Retinal pigment epithelial cell (primary cell): ENCODE measurements at regions not wholly inside any gene's neighbourhood (a gene's known extent, or its start where the extent isn't known, plus 50 kb on each side); places are given as distances from the start of the nearest gene placed in this dataset.

Experiments used
- DNase-seq: peaks from one replicate; pipeline ENCODE4 v3.0.0-alpha.2; 2010; ENCODE audit warnings: low read depth
- H3K4me3 ChIP-seq: 2 replicates; pipeline ENCODE4 v1.5.1; 2011; ENCODE audit warnings: mild to moderate bottlenecking, low read length, control low read depth, moderate library complexity
- TF ChIP-seq, protein P1 (sequence below): conservative IDR thresholded peaks from 2 replicates; pipeline ENCODE4 v1.5.1; 2011; ENCODE audit warnings: low read depth, low read length, control low read depth, inconsistent platforms

DNA sequence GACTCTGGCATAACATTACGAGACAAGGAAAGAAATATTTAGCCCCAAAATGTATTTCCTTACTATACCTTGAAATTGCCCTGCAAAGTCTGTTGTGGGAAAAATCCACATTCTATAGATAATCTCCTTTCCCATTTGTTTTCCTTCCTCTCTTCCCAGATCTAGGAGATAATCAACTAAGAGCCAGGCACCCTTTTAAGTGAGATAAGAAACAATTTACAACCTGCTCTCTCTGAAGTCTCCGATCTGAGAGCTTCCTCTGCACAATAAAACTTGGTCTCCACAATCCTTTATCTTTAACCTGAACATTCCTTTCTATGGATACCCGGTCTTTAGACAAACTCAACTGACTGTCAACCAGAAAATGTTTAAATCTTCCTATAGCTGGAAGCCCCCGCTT lies 1160.7 kb upstream of the NRXN1 start:
- DNase-seq: no peak
- H3K4me3 ChIP-seq: no peak overlapping the region
- TF ChIP-seq, protein P1, sequence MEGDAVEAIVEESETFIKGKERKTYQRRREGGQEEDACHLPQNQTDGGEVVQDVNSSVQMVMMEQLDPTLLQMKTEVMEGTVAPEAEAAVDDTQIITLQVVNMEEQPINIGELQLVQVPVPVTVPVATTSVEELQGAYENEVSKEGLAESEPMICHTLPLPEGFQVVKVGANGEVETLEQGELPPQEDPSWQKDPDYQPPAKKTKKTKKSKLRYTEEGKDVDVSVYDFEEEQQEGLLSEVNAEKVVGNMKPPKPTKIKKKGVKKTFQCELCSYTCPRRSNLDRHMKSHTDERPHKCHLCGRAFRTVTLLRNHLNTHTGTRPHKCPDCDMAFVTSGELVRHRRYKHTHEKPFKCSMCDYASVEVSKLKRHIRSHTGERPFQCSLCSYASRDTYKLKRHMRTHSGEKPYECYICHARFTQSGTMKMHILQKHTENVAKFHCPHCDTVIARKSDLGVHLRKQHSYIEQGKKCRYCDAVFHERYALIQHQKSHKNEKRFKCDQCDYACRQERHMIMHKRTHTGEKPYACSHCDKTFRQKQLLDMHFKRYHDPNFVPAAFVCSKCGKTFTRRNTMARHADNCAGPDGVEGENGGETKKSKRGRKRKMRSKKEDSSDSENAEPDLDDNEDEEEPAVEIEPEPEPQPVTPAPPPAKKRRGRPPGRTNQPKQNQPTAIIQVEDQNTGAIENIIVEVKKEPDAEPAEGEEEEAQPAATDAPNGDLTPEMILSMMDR: no peak

DNA sequence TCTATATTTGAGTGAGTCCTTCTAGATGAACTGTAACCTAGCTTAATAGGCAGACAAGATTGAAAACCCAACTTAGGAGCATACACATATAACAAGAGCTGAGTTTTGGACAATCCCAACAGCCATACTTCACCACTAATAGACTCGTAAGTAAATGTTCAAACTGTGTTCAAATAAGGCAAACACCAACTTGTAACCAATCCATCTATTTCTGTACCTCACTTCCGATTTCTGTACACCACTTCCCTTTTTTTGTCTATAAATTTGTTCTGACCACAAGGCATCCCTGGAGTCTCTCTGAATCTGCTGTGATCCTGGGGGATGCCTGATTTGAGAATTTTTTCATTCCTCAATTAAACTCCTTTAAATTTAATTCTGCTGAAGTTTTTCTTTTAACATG lies 1149.1 kb upstream of the NRXN1 start:
- no peak for DNase-seq
- TF ChIP-seq, protein P1: no peak
- no peak overlapping the region for H3K4me3 ChIP-seq

DNA sequence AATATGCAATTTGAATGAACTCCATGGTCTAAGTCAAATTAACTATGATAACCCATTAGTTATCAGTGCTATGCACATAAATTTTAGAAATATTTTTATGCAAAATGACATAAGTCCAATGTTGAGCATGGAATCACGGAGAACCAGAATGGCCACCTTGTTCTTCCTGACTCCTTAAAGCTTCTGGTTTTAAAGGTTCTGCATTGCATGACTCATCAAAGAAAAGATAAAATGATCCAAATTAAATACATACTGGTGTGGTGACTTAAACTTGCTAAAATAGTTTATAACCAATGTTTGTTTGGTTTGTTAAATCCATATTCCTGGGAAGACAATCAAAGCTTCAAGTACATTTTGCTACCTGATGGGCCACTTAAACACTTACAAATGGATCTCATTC lies 1146.9 kb upstream of the NRXN1 start:
- TF ChIP-seq, protein P1: no peak
- no peak for DNase-seq
- no peak overlapping the region for H3K4me3 ChIP-seq

DNA sequence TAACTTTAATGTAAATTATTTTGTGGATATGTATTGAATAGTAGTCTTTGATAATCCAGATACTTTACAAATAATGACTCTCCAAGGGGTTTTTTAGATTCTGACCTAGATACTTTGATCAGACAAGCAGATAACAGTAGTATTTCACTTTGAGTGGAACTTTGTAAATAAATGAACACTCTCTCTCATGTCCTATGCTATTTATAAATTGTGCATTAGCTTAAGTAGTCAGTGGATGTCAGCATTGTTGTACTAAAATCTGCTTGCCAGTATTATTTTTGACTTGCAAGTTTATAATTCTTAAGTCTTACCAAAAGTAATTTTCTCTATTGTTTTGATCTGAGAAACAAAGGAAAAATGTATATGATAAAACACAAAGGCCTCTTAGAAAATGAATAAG lies 1113.1 kb upstream of the NRXN1 start:
- no peak for DNase-seq
- TF ChIP-seq, protein P1: no peak

DNA sequence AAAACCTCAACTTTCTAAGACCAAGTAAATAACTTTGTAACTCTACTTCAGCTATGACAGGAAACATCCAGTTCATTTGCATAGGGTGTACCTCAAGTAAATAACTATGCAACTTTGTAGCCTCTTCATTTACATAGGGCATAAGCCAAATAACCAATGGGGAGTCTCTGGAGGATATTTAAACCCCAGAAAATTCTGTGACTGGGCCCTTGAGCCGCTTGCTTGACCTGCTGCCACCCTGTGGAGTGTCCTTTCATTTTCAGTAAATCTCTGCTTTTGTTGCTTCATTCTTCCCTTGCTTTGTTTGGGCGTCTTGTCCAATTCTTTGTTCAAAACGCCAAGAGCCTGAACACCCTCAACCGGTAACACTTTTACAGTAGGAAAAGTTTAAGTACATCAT lies 1112.7 kb upstream of the NRXN1 start:
- TF ChIP-seq, protein P1: no peak
- no peak for DNase-seq
- no peak overlapping the region for H3K4me3 ChIP-seq

More for the DNA sequence above, 1113.1 kb upstream of the NRXN1 start:
- H3K4me3 ChIP-seq: no peak overlapping the region

DNA sequence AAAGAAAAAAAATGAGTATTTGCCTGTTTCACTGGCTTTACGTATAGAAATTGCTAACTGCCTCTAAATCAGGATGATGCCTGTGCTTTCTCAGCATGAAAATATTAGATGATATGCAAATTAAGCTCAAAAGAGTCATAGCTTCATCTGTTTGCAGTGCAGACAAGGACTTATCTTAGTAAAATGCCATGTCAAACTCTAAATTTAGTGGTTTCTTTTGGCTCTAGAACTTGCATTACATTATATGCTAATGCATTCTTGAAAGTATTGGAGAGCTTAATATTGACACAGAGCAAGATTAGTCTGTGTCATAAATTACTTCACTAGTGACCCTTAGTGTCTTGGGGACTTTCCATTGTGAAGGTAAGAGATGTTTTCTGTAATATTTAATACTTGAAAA lies 1109.1 kb upstream of the NRXN1 start:
- TF ChIP-seq, protein P1: no peak
- DNase-seq: peak; percentile 1
- H3K4me3 ChIP-seq: no peak overlapping the region

DNA sequence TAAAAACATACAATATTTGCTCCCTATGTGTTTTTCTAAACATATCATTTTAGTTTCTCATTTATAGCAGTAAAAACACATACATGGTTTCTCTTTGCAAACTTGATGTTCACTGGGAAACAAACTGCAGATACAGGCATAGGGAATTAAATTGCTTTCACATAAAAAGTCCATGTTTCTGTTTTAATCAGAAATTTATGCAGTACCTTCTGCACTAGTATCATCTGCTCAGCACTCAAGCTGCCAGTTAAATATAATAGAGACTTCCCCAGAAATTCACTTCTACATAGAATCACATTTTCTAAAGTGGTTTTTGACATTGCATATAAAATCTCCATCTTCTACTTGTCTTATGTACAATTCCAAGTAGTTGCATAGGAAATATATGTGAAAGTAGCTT lies 1107.3 kb upstream of the NRXN1 start:
- DNase-seq: no peak
- TF ChIP-seq, protein P1: no peak
- H3K4me3 ChIP-seq: no peak overlapping the region
